ENCODE measurements at regions not wholly inside any gene's neighbourhood (a gene's known extent, or its start where the extent isn't known, plus 50 kb on each side); places are given as distances from the start of the nearest gene placed in this dataset.

DNA sequence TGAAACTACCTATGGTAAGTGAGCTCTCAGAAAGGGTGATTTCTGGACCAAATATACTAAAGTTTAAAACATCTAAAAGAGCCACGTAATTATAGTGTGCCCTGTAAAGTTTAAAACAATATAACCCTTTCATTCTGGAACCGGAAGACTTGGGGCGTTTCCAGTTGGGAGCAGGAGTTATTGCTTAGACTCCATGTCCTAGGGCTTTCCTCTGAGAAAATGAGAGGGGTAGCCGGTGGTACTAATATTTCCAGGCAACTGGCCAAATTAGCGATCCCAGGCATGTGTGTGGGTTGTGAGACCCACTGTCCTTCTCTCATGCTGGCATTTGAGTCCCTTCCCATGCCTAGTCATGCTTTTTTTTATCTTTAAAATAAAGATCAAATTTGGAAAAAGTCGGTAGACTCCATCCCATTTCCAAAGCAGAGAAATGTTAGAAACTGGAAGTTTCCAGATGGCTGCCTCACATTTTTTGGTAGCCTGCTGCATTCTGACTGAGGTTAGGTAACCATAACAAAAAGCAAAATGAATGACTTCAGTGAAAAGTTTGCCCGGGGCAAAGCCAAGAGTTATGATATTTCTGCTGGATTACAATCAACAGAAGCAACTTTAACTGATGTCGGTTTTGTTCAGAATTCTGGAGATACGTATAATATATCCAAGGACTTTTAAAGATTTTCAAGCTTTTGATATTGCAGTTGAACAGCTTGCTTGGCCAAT lies 227.4 kb downstream of the SS18 start:
- H3K4me3 ChIP-seq: no peak overlapping the region
- in situ Hi-C loops (cut with MboI; ENCODE audit: low pct_unique_long_range_greater_than_20kb in 2 of 9, low sequenced_read_pairs in 9 of 9, unreplicated experiment in 9 of 9): no loop called here
- ATAC-seq (replicated peaks in 6 of 8): no peak
- no peaks in the 10 kb centered on the region for H3K4me1 ChIP-seq (replicated peaks in 1 of 2)
- H3K27ac ChIP-seq: no peak overlapping the region
- WGBS, 10 experiments: 5 to 100% (median 87%) methylated on average over 3 to 9 of the region's 9 CpGs

DNA sequence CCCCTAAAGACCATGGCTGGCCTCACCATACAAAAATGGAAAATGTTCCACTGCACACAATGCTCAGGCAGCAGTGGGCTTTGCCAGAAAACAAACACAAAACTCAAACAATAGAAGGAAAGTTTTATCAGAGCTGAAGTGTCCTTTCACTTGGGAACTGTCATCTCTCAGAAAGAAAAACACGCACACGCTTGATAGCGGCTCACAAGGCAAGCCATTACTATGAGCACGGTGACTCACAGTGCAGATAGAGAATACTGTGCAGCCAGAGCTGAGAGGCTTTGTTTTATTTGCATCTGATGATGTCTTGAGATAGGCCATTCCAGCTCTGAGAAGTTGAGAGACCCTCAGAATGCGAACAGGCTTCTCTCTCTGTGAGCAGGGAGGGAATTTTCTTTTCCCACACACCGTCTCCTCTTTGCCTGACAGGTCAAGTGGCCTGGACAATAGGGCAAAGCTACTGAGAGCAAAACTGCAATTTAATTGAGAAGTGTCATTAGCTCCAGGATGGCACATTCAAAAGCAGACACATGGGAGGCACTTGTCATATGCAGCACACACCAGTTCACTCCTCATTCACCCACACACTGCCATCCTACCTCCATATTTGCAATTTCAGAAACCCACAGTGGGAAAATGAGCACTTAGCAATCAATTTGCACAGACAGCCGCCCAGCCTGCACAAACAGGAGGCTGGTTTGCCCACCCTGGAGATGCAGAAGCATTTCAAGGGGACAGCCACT lies 236.6 kb downstream of the SS18 start:
- Histone ChIP-seq H3K4me1 (replicated peaks in 1 of 2) (peaks cover 5 to 8% of the 10 kb centered on the region in 2 donors), H3K4me3 (no peak overlapping the region), H3K27ac (no peak overlapping the region)
- WGBS, 10 experiments: 0 to 100% (median 54%) methylated on average over 1 to 7 of the region's 7 CpGs; no CpG with 5 or more reads in 1 of the 10 experiments
- peak in 5 of 8 experiments; percentile 92 to 98 (median 96) for ATAC-seq (replicated peaks in 6 of 8)
- in situ Hi-C loops (cut with MboI; ENCODE audit: low pct_unique_long_range_greater_than_20kb in 2 of 9, low sequenced_read_pairs in 9 of 9, unreplicated experiment in 9 of 9): no loop called here

DNA sequence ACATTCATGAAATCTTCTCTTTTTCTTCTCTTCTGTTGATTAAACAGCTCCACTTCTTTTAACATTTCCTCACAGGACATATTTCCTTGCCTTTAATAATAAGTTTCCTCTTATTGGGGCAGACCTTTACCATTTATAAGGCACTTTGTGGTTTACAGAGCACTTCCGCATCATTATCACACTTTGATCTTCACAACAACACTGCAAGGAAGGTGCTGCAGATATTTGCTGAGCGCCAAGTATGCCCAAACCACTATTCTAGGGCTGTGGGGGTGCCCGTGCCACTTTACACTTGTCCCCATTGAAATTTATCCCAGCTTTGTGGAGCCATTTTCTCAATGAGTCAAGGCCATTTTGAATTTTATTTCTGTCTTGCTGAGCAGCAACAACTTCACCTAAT lies 246.6 kb downstream of the SS18 start:
- Histone ChIP-seq H3K4me3 (no peak overlapping the region), H3K27ac (no peak overlapping the region), H3K4me1 (replicated peaks in 1 of 2) (peaks cover 0 to 4% of the 10 kb centered on the region in 2 donors)
- ATAC-seq (replicated peaks in 6 of 8): no peak
- in situ Hi-C loops (cut with MboI; ENCODE audit: low pct_unique_long_range_greater_than_20kb in 2 of 9, low sequenced_read_pairs in 9 of 9, unreplicated experiment in 9 of 9): loop anchor here in 1 of 9 experiments (25.0 kb wide), 1 partner anchor 956 kb away; no protein-coding TSS in a partner anchor
- 50 to 100% (median 88%) methylated on average over 1 to 3 of the region's 3 CpGs; no CpG with 5 or more reads in 1 of the 10 experiments for whole genome bisulfite sequencing, 10 experiments

DNA sequence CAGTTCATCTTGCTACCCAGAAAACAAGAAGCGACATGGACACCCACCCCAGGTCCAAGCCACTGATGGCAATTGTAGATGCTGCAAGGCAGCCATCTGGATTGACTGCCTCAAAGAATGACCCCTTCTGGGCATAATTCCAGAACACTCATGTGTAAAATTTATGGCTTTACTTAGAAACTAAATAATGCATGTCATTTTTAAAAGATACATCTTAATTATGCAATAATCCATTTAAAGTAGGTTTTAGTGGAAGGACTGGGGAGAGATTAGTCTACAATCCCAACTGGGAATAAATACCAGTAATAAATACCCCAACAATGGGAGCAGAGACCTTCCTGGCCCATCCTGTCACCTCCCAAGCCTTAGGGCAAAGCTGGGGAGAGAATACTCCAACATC lies 247.7 kb downstream of the SS18 start:
- peak in 1 of 8 experiments; percentile 32 for ATAC-seq (replicated peaks in 6 of 8)
- no peak overlapping the region for H3K4me3 ChIP-seq
- no peak overlapping the region for H3K27ac ChIP-seq
- 43 to 67% (median 67%) methylated on average over 1 of the region's 1 CpG; no CpG with 5 or more reads in 5 of the 10 experiments for WGBS, 10 experiments
- in situ Hi-C loops (cut with MboI; ENCODE audit: low pct_unique_long_range_greater_than_20kb in 2 of 9, low sequenced_read_pairs in 9 of 9, unreplicated experiment in 9 of 9): loop anchor here in 1 of 9 experiments (25.0 kb wide), 1 partner anchor 955 kb away; no protein-coding TSS in a partner anchor
- peaks cover 0 to 4% of the 10 kb centered on the region in 2 donors for H3K4me1 ChIP-seq (replicated peaks in 1 of 2)

DNA sequence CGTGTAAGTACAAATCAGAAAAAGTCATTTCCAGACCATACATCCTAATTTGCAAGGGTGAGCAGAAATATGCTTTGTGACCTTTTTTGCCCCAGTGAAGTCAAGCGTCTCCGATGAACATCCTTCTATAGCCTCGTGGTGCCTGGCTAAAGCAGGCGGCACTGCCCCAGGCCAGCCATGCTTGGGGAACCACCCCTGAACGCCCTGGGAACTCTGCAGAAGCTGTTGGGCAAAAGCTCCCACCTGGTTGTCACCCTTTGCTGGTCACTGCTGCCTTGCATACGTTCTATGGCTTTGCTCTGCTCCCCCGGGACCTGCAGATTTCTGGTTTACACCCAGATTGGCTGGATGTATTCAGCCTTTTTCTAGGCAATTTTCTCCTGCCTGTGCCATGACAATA lies 256.4 kb downstream of the SS18 start:
- Histone ChIP-seq H3K4me1 (replicated peaks in 1 of 2) (peaks cover 2 to 9% of the 10 kb centered on the region in 2 donors), H3K27ac (no peak overlapping the region), H3K4me3 (no peak overlapping the region)
- WGBS, 10 experiments: 37 to 100% (median 82%) methylated on average over 1 to 5 of the region's 8 CpGs; no CpG with 5 or more reads in 2 of the 10 experiments
- no peak for ATAC-seq (replicated peaks in 6 of 8)
- in situ Hi-C loops (cut with MboI; ENCODE audit: low pct_unique_long_range_greater_than_20kb in 2 of 9, low sequenced_read_pairs in 9 of 9, unreplicated experiment in 9 of 9): loop anchor here in 1 of 9 experiments (25.0 kb wide), 1 partner anchor 947 kb away; no protein-coding TSS in a partner anchor

- 0 to 42% (median 17%) methylated on average over 1 to 3 of the region's 3 CpGs; no CpG with 5 or more reads in 3 of the 10 experiments for WGBS, 10 experiments
- peak; percentile 56 to 95 (median 71) for ATAC-seq (replicated peaks in 6 of 8)
- H3K27ac ChIP-seq: no peak overlapping the region
- in situ Hi-C loops (cut with MboI; ENCODE audit: low pct_unique_long_range_greater_than_20kb in 2 of 9, low sequenced_read_pairs in 9 of 9, unreplicated experiment in 9 of 9): loop anchor here in 1 of 9 experiments (25.0 kb wide), 1 partner anchor 945 kb away; no protein-coding TSS in a partner anchor
- H3K4me1 ChIP-seq (replicated peaks in 1 of 2): peaks cover 2 to 15% of the 10 kb centered on the region in 2 donors
- H3K4me3 ChIP-seq: no peak overlapping the region
These were observed 258.3 kb downstream of the SS18 start for GRCh38 chr18:25832001-25832604.

- Histone ChIP-seq H3K27ac (no peak overlapping the region), H3K4me1 (replicated peaks in 1 of 2) (peaks cover 2 to 16% of the 10 kb centered on the region in 2 donors), H3K4me3 (no peak overlapping the region)
- ATAC-seq (replicated peaks in 6 of 8): peak in 2 of 8 experiments; percentile 10 to 14
- WGBS, 10 experiments: 25 to 100% (median 88%) methylated on average over 1 to 3 of the region's 5 CpGs; no CpG with 5 or more reads in 5 of the 10 experiments
- in situ Hi-C loops (cut with MboI; ENCODE audit: low pct_unique_long_range_greater_than_20kb in 2 of 9, low sequenced_read_pairs in 9 of 9, unreplicated experiment in 9 of 9): loop anchor here in 1 of 9 experiments (25.0 kb wide), 1 partner anchor 944 kb away; no protein-coding TSS in a partner anchor
These were observed 259.1 kb downstream of the SS18 start for GRCh38 chr18:25831301-25831701.

DNA sequence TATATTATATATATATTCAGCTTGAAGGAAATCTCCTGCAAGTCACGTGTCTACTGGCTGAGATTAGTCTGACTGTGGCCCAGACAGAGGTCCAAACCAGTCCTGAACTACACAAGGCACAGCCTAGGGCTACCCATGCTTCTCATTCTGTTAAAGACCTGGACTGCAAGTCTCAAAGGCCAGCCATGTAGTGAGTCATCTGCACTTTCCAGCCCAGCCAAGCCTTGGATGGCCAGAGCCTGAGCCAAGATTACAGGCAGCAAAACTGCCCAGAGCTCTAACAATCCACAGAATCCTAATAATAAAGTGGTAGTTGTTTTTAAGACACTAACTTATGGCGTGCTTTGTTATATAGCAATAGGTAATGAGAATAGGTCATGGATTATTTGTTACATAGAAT lies 259.6 kb downstream of the SS18 start:
- Histone ChIP-seq H3K4me3 (no peak overlapping the region), H3K4me1 (replicated peaks in 1 of 2) (peaks cover 2 to 21% of the 10 kb centered on the region in 2 donors), H3K27ac (no peak overlapping the region)
- ATAC-seq (replicated peaks in 6 of 8): peak in 7 of 8 experiments; percentile 48 to 89 (median 64)
- in situ Hi-C loops (cut with MboI; ENCODE audit: low pct_unique_long_range_greater_than_20kb in 2 of 9, low sequenced_read_pairs in 9 of 9, unreplicated experiment in 9 of 9): loop anchor here in 1 of 9 experiments (25.0 kb wide), 1 partner anchor 943 kb away; no protein-coding TSS in a partner anchor
- WGBS, 10 experiments: 0 to 100% (median 77%) methylated on average over 1 to 2 of the region's 2 CpGs; no CpG with 5 or more reads in 4 of the 10 experiments

- in situ Hi-C loops (cut with MboI; ENCODE audit: low pct_unique_long_range_greater_than_20kb in 2 of 9, low sequenced_read_pairs in 9 of 9, unreplicated experiment in 9 of 9): loop anchor here in 1 of 9 experiments (25.0 kb wide), 1 partner anchor 941 kb away; no protein-coding TSS in a partner anchor
- ATAC-seq (replicated peaks in 6 of 8): peak in 1 of 8 experiments; percentile 66
- 6 to 100% (median 75%) methylated on average over 1 to 7 of the region's 13 CpGs; no CpG with 5 or more reads in 1 of the 10 experiments for WGBS, 10 experiments
- Histone ChIP-seq H3K4me3 (no peak overlapping the region), H3K27ac (no peak overlapping the region), H3K4me1 (replicated peaks in 1 of 2) (peaks cover 8 to 33% of the 10 kb centered on the region in 2 donors)
These were observed 262.4 kb downstream of the SS18 start for GRCh38 chr18:25827961-25828561.

GRCh38 chr18:25827228-25827627 lies 263.2 kb downstream of the SS18 start:
- peak in 2 of 8 experiments; percentile 11 to 24 for ATAC-seq (replicated peaks in 6 of 8)
- Histone ChIP-seq H3K4me3 (no peak overlapping the region), H3K4me1 (replicated peaks in 1 of 2) (peaks cover 8 to 33% of the 10 kb centered on the region in 2 donors), H3K27ac (no peak overlapping the region)
- 27 to 90% (median 76%) methylated on average over 1 to 4 of the region's 4 CpGs; no CpG with 5 or more reads in 3 of the 10 experiments for WGBS, 10 experiments
- in situ Hi-C loops (cut with MboI; ENCODE audit: low pct_unique_long_range_greater_than_20kb in 2 of 9, low sequenced_read_pairs in 9 of 9, unreplicated experiment in 9 of 9): loop anchor here in 1 of 9 experiments (25.0 kb wide), 1 partner anchor 940 kb away; no protein-coding TSS in a partner anchor

GRCh38 chr18:25826823-25827222 lies 263.6 kb downstream of the SS18 start:
- H3K4me3 ChIP-seq: no peak overlapping the region
- in situ Hi-C loops (cut with MboI; ENCODE audit: low pct_unique_long_range_greater_than_20kb in 2 of 9, low sequenced_read_pairs in 9 of 9, unreplicated experiment in 9 of 9): loop anchor here in 1 of 9 experiments (25.0 kb wide), 1 partner anchor 940 kb away; no protein-coding TSS in a partner anchor

More at GRCh38 chr18:25826823-25827222, 263.6 kb downstream of the SS18 start:
- WGBS, 10 experiments: 33 to 100% (median 93%) methylated on average over 1 to 4 of the region's 5 CpGs; no CpG with 5 or more reads in 1 of the 10 experiments
- no peak overlapping the region for H3K27ac ChIP-seq
- no peak for ATAC-seq (replicated peaks in 6 of 8)
- peaks cover 8 to 33% of the 10 kb centered on the region in 2 donors for H3K4me1 ChIP-seq (replicated peaks in 1 of 2)
